NB4 (cell line): ENCODE measurements at regions not wholly inside any gene's neighbourhood (a gene's known extent, or its start where the extent isn't known, plus 50 kb on each side); places are given as distances from the start of the nearest gene placed in this dataset.

ENCODE experiments used
- DNase-seq: peaks from one replicate; pipeline ENCODE4 v3.0.0; 2010; ENCODE audit warnings: low read depth
- H3K4me3 ChIP-seq: one replicate; pipeline ENCODE4 v1.5.1; 2011; ENCODE audit warnings: mild to moderate bottlenecking, low read depth, low read length, moderate library complexity
- CTCF ChIP-seq: IDR thresholded peaks from one replicate; pipeline ENCODE4 v1.5.1; 2012; ENCODE audit warnings: low read depth, low read length
- MAX ChIP-seq: IDR thresholded peaks from 2 replicates; pipeline ENCODE4 v1.6.1; 2011; ENCODE audit warnings: low read depth, low read length
- MYC ChIP-seq: IDR thresholded peaks from 2 replicates; pipeline ENCODE4 v1.6.1; 2011; ENCODE audit warnings: low read depth, low read length
- POLR2A ChIP-seq: IDR thresholded peaks from 2 replicates; pipeline ENCODE4 v1.6.1; 2011; ENCODE audit warnings: mild to moderate bottlenecking; ENCODE audit not compliant: insufficient read length; ENCODE audit errors: extremely low read depth

- TF ChIP-seq POLR2A, result no peak
- TF ChIP-seq MAX, result no peak
- TF ChIP-seq MYC, result no peak
- no peak for TF ChIP-seq CTCF
- H3K4me3 ChIP-seq, result no peak overlapping the region
Observed at GRCh38 chr3:184479426-184480126, 82.0 kb upstream of the EPHB3 start.

GRCh38 chr3:184480831-184481230 is 80.8 kb upstream of the EPHB3 start:
- DNase-seq, result no peak
- H3K4me3 ChIP-seq, result no peak overlapping the region
- no peak for TF ChIP-seq POLR2A
- TF ChIP-seq CTCF, result no peak
- no peak for TF ChIP-seq MYC
- no peak for TF ChIP-seq MAX

More at GRCh38 chr3:184479426-184480126, 82.0 kb upstream of the EPHB3 start:
- DNase-seq, result no peak

GRCh38 chr3:184481984-184482671 is 79.5 kb upstream of the EPHB3 start:
- no peak overlapping the region for H3K4me3 ChIP-seq
- no peak for TF ChIP-seq CTCF
- TF ChIP-seq MAX, result no peak
- no peak for TF ChIP-seq MYC
- TF ChIP-seq POLR2A, result no peak
- no peak for DNase-seq

- no peak overlapping the region for H3K4me3 ChIP-seq
- no peak for DNase-seq
- TF ChIP-seq POLR2A (no peak), CTCF (no peak), MYC (no peak), MAX (no peak)
Observed at GRCh38 chr3:184485241-184485640, 76.3 kb upstream of the EPHB3 start.

GRCh38 chr3:184485906-184486305 is 75.7 kb upstream of the EPHB3 start:
- no peak for DNase-seq

GRCh38 chr3:184486614-184487013 is 75.0 kb upstream of the EPHB3 start:
- TF ChIP-seq MAX (no peak), MYC (no peak), POLR2A (no peak), CTCF (no peak)
- no peak for DNase-seq
- no peak overlapping the region for H3K4me3 ChIP-seq

More at GRCh38 chr3:184485906-184486305, 75.7 kb upstream of the EPHB3 start:
- TF ChIP-seq MYC (no peak), POLR2A (no peak)
- no peak overlapping the region for H3K4me3 ChIP-seq
